Stomach (tissue), 8 donors: ENCODE measurements at regions not wholly inside any gene's neighbourhood (a gene's known extent, or its start where the extent isn't known, plus 50 kb on each side); places are given as distances from the start of the nearest gene placed in this dataset.

ENCODE experiments used
- DNase-seq, 2 donors: peaks; one replicate each; pipeline versions ENCODE4 v3.0.0 to v3.0.0-alpha.2; 2013 to 2019
- H3K27ac ChIP-seq, 5 donors: fragments of 200-600 bp in 4 of 5; sonication (generic) in 4 of 5; one replicate each; pipeline ENCODE4 v1.5.1; 2013 to 2019; ENCODE audit warnings: mild to moderate bottlenecking in 1 of 5, moderate library complexity in 1 of 5
- H3K27me3 ChIP-seq, 3 donors: fragments of 200-600 bp; sonication (generic); one replicate each; pipeline ENCODE4 v1.5.1; 2017 to 2019; ENCODE audit warnings: mixed run types in 1 of 3
- H3K36me3 ChIP-seq, 4 donors: fragments of 200-600 bp; sonication (generic); 1 replicate in 3 of 4; 2 replicates in 1 of 4; pipeline ENCODE4 v1.5.1; 2016 to 2019
- H3K4me1 ChIP-seq, 4 donors: fragments of 200-600 bp; sonication (generic); one replicate each; pipeline ENCODE4 v1.5.1; 2016 to 2019
- H3K4me3 ChIP-seq, 4 donors: fragments of 200-600 bp; sonication (generic) in 3 of 4; one replicate each; pipeline ENCODE4 v1.5.1; 2016 to 2019; ENCODE audit warnings: mild to moderate bottlenecking in 1 of 4
- H3K9me3 ChIP-seq, 4 donors: fragments of 200-600 bp; sonication (generic); one replicate each; pipeline ENCODE4 v1.5.1; 2016 to 2019
- EP300 ChIP-seq: sonication (generic); formaldehyde crosslinking; IDR thresholded peaks from one replicate; pipeline ENCODE4 v1.6.1; 2017; ENCODE audit warnings: antibody characterized with exemption
- POLR2A ChIP-seq, 4 donors: fragments of 450-650 bp; IDR thresholded peaks; one replicate each; pipeline ENCODE4 v1.6.1; 2016; ENCODE audit warnings: antibody characterized with exemption in 4 of 4, control low read depth in 2 of 4, mild to moderate bottlenecking in 1 of 4, moderate library complexity in 1 of 4
- POLR2AphosphoS5 ChIP-seq, 3 donors: sonication (generic); formaldehyde crosslinking; IDR thresholded peaks; one replicate each; pipeline ENCODE4 v1.6.1; 2016; ENCODE audit warnings: antibody characterized with exemption in 3 of 3
- WGBS, 5 donors: extraction: QIAGEN DNeasy Blood & Tissue Kit in 3 of 5; methylation state at CpG; one replicate each; pipeline versions ENCODE4 v1.1.5 to v1.1.7; 2013 to 2018; 5-methylcytosine and 5-hydroxymethylcytosine counted together
- intact Hi-C: fragments of 100-400 bp; cut with DNase I; formaldehyde crosslinking; loops from one replicate; pipeline ENCODE4 v1.15.1; 2023; ENCODE audit warnings: low total_unique reads
- TF ChIP-seq, protein P1 (sequence below), 7 experiments: fragments of 450-650 bp in 4 of 7; fragments of 200-600 bp in 3 of 7; sonication (generic) in 3 of 7; IDR thresholded peaks; one replicate each; pipeline ENCODE4 v1.5.1; 2016 to 2019; ENCODE audit warnings: antibody characterized with exemption in 7 of 7, control low read depth in 2 of 7, mild to moderate bottlenecking in 1 of 7
- donor health status: healthy with polysubstance abuse.
- donor health status: Bipolar disorder and iron deficiency.
- donor health status: healthy.

DNA sequence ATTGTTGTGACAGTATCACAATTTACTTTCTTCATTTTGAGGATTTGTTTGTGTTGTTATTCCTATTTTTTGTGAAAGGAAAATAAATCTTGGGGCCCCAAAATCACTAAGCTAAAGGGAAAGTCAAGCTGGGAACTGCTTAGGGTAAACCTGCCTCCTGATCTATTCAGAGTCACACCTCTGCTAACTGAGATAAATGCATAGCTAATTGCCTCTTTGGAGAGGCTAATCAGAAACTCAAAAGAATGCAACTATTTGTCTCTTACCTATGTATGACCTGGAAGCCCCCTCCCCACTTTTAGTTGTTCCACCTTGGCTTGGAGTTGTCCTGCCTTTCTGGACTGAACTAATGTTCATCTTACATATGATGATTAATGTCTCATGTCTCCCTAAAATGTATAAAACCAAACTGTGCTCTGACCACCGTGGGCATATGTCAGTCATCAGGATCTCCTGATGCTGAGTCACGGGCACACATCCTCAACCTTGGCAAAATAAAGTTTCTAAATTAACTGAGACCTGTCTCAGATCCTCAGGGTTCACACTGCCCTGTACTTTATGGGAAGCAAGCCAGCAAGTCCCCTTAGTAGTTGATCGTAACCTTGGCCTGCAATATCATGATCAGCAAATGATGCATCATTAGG lies 523.2 kb upstream of the GOLIM4 start:
- WGBS, 5 donors = 65 to 84% (median 73%) methylated on average over 3 of the region's 3 CpGs
- intact Hi-C loops = no loop called here
- Histone ChIP-seq H3K36me3 (no peaks in the 10 kb centered on the region), H3K27ac (no peak overlapping the region), H3K4me3 (no peak overlapping the region), H3K9me3 (no peaks in the 10 kb centered on the region), H3K27me3 (no peaks in the 10 kb centered on the region), H3K4me1 (no peaks in the 10 kb centered on the region)
- TF ChIP-seq, protein P1, sequence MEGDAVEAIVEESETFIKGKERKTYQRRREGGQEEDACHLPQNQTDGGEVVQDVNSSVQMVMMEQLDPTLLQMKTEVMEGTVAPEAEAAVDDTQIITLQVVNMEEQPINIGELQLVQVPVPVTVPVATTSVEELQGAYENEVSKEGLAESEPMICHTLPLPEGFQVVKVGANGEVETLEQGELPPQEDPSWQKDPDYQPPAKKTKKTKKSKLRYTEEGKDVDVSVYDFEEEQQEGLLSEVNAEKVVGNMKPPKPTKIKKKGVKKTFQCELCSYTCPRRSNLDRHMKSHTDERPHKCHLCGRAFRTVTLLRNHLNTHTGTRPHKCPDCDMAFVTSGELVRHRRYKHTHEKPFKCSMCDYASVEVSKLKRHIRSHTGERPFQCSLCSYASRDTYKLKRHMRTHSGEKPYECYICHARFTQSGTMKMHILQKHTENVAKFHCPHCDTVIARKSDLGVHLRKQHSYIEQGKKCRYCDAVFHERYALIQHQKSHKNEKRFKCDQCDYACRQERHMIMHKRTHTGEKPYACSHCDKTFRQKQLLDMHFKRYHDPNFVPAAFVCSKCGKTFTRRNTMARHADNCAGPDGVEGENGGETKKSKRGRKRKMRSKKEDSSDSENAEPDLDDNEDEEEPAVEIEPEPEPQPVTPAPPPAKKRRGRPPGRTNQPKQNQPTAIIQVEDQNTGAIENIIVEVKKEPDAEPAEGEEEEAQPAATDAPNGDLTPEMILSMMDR (IDR thresholded peaks at IDR 0.05) = no peak
- TF ChIP-seq POLR2A (IDR thresholded peaks at IDR 0.05) (no peak), POLR2AphosphoS5 (IDR thresholded peaks at IDR 0.05) (no peak), EP300 (no peak)
- no peak for DNase-seq

DNA sequence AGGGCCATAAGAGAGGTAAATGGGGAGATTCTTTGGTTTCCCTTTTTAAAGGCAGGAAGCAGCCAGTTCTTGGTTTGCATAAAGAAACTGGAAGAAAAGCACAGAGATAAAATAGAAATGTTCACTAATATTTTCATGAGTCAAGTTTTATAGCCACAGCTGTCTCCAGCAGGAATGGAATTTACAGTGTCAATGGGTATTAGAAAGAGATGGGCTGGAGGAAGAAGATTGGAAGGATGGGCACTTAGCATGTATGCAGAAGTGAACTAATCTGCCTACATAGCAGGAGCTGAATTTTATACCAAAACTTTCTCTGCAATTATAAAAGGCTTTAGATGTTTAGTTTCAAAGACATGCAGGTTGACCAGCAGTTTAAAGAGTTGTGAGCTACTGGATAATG lies 521.9 kb upstream of the GOLIM4 start:
- intact Hi-C loops = no loop called here
- no peak overlapping the region for H3K27ac ChIP-seq
- no peaks in the 10 kb centered on the region for H3K27me3 ChIP-seq
- no peaks in the 10 kb centered on the region for H3K9me3 ChIP-seq
- TF ChIP-seq EP300 (no peak), POLR2AphosphoS5 (IDR thresholded peaks at IDR 0.05) (no peak), POLR2A (IDR thresholded peaks at IDR 0.05) (no peak)
- TF ChIP-seq, protein P1 (IDR thresholded peaks at IDR 0.05) = no peak
- no peak overlapping the region for H3K4me3 ChIP-seq
- H3K36me3 ChIP-seq = no peaks in the 10 kb centered on the region
- DNase-seq = no peak
- no peaks in the 10 kb centered on the region for H3K4me1 ChIP-seq

DNA sequence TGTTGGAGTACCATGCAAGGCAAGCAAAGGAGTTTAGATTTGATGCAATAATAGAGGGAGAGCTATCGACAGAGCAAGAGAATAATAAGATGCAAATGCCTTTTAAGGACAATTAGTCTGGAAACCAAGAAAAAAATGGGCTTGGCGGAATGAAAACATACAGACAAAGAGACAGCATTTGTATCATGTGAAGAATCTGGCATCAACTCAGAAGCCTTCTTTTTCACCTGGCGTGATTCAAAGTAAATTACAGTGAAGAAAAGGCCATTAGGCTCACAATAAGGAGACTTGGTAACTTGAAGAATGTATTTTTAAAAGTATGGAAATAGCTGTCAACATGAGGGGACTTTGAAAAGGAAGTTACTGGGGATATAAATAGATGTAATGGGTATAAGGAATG lies 521.2 kb upstream of the GOLIM4 start:
- TF ChIP-seq POLR2AphosphoS5 (IDR thresholded peaks at IDR 0.05) = no peak
- no peak for TF ChIP-seq EP300
- TF ChIP-seq POLR2A (IDR thresholded peaks at IDR 0.05) = no peak
- TF ChIP-seq, protein P1 (IDR thresholded peaks at IDR 0.05) = no peak
- no peak for DNase-seq
- intact Hi-C loops = no loop called here
- Histone ChIP-seq H3K27ac (no peak overlapping the region), H3K27me3 (no peaks in the 10 kb centered on the region), H3K36me3 (no peaks in the 10 kb centered on the region), H3K9me3 (no peaks in the 10 kb centered on the region), H3K4me1 (no peaks in the 10 kb centered on the region), H3K4me3 (no peak overlapping the region)
- 73 to 83% (median 77%) methylated on average over 3 of the region's 3 CpGs for WGBS, 5 donors

DNA sequence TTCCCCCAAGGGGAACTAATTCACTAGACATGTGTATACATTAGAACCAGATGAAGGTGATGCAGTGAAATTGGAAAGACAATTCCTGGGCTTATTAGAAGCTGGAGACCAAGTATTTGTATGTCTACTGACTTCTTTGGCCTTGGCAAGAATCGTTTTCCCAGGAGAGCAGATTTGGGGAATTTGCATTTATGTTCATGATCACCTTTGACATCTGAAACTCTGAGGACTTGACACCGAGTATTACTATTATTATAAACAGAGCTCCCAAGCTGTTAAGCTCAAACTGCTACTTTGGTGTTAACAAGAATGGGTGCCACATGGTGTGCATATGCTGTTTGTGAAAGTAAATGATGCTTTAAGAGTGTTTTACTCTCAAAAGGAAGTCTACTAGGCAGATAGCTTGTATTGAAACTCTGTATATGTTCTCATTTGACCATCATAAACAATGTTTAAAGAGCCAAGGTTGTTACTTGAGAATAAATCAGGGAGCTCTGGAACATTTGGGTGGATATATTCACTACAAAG lies 519.8 kb upstream of the GOLIM4 start:
- Histone ChIP-seq H3K27ac (no peak overlapping the region), H3K9me3 (no peaks in the 10 kb centered on the region), H3K27me3 (no peaks in the 10 kb centered on the region), H3K4me1 (no peaks in the 10 kb centered on the region), H3K36me3 (no peaks in the 10 kb centered on the region), H3K4me3 (no peak overlapping the region)
- intact Hi-C loops = no loop called here
- TF ChIP-seq POLR2A (IDR thresholded peaks at IDR 0.05) (no peak), EP300 (no peak), POLR2AphosphoS5 (IDR thresholded peaks at IDR 0.05) (no peak)
- TF ChIP-seq, protein P1 (IDR thresholded peaks at IDR 0.05) = no peak
- WGBS, 5 donors = 40 to 56% (median 51%) methylated on average over 2 of the region's 2 CpGs
- DNase-seq = no peak
